Astrocyte of the cerebellum (primary cell): ENCODE measurements at regions not wholly inside any gene's neighbourhood (a gene's known extent, or its start where the extent isn't known, plus 50 kb on each side); places are given as distances from the start of the nearest gene placed in this dataset.
"Not testable (repeated sequence)": the region's sequence is repeated elsewhere in the genome, so short reads cannot be mapped to it uniquely, and the experiment has no call there.

Experiments used
- DNase-seq: peaks from one replicate; pipeline ENCODE4 v3.0.0-alpha.2; 2011; ENCODE audit warnings: low read depth
- H3K4me3 ChIP-seq: 2 replicates; pipeline ENCODE4 v1.5.1; 2011; ENCODE audit warnings: mild to moderate bottlenecking, low read depth, low read length, moderate library complexity
- in situ Hi-C: cut with HindIII; loops from 2 replicates; pipeline ENCODE4 v1.10.0; 2017; ENCODE audit warnings: low sequenced_read_pairs

- H3K4me3 ChIP-seq, DNase-seq, in situ Hi-C loops: not testable (repeated sequence)
These were observed 151.1 kb downstream of the BCL2L11 start for GRCh38 chr2:111271647-111272304.

- H3K4me3 ChIP-seq, DNase-seq, in situ Hi-C loops: not testable (repeated sequence)
These were observed 152.3 kb downstream of the BCL2L11 start for GRCh38 chr2:111273007-111273406.

GRCh38 chr2:111275047-111275853 lies 154.5 kb downstream of the BCL2L11 start:
- H3K4me3 ChIP-seq, DNase-seq, in situ Hi-C loops: not testable (repeated sequence)

GRCh38 chr2:111275854-111276171 lies 155.1 kb downstream of the BCL2L11 start:
- in situ Hi-C loops, result not testable (repeated sequence)

GRCh38 chr2:111278133-111278532 lies 157.4 kb downstream of the BCL2L11 start:
- DNase-seq, in situ Hi-C loops: not testable (repeated sequence)

More at GRCh38 chr2:111275854-111276171, 155.1 kb downstream of the BCL2L11 start:
- H3K4me3 ChIP-seq, DNase-seq: not testable (repeated sequence)

GRCh38 chr2:111280709-111281286 lies 160.1 kb downstream of the BCL2L11 start:
- H3K4me3 ChIP-seq, in situ Hi-C loops, DNase-seq: not testable (repeated sequence)

More at GRCh38 chr2:111278133-111278532, 157.4 kb downstream of the BCL2L11 start:
- not testable (repeated sequence) for H3K4me3 ChIP-seq

GRCh38 chr2:111282162-111282561 lies 161.4 kb downstream of the BCL2L11 start:
- H3K4me3 ChIP-seq, in situ Hi-C loops, DNase-seq: not testable (repeated sequence)

GRCh38 chr2:111287646-111288568 lies 167.2 kb downstream of the BCL2L11 start:
- H3K4me3 ChIP-seq, in situ Hi-C loops, DNase-seq: not testable (repeated sequence)

GRCh38 chr2:111290370-111290769 lies 169.7 kb downstream of the BCL2L11 start:
- DNase-seq, H3K4me3 ChIP-seq, in situ Hi-C loops: not testable (repeated sequence)

GRCh38 chr2:111291566-111291965 lies 170.9 kb downstream of the BCL2L11 start:
- DNase-seq, in situ Hi-C loops, H3K4me3 ChIP-seq: not testable (repeated sequence)

- H3K4me3 ChIP-seq, in situ Hi-C loops, DNase-seq: not testable (repeated sequence)
These were observed 171.7 kb downstream of the BCL2L11 start for GRCh38 chr2:111292232-111292968.

GRCh38 chr2:111294699-111295098 lies 174.0 kb downstream of the BCL2L11 start:
- in situ Hi-C loops, H3K4me3 ChIP-seq, DNase-seq: not testable (repeated sequence)

GRCh38 chr2:111296122-111296804 lies 175.5 kb downstream of the BCL2L11 start:
- in situ Hi-C loops, DNase-seq, H3K4me3 ChIP-seq: not testable (repeated sequence)

GRCh38 chr2:111297128-111297527 lies 176.4 kb downstream of the BCL2L11 start:
- in situ Hi-C loops, DNase-seq, H3K4me3 ChIP-seq: not testable (repeated sequence)

GRCh38 chr2:111298927-111299326 lies 178.2 kb downstream of the BCL2L11 start:
- H3K4me3 ChIP-seq, DNase-seq, in situ Hi-C loops: not testable (repeated sequence)

- H3K4me3 ChIP-seq, in situ Hi-C loops, DNase-seq: not testable (repeated sequence)
These were observed 178.9 kb downstream of the BCL2L11 start for GRCh38 chr2:111299635-111300034.
